ENCODE measurements at regions not wholly inside any gene's neighbourhood (a gene's known extent, or its start where the extent isn't known, plus 50 kb on each side); places are given as distances from the start of the nearest gene placed in this dataset.

- Histone ChIP-seq H3K4me1 (no peaks in the 10 kb centered on the region), H3K4me3 (no peak overlapping the region), H3K9me3 (no peaks in the 10 kb centered on the region), H3K36me3 (no peaks in the 10 kb centered on the region), H3K27ac (peak overlapping the region; percentile 62 to 73), H3K27me3 (no peaks in the 10 kb centered on the region)
- TF ChIP-seq POLR2A (IDR thresholded peaks at IDR 0.05) (no peak), CTCF (IDR thresholded peaks at IDR 0.05) (no peak)
- intact Hi-C loops (cut with DNase I; ENCODE audit: low total_unique reads): no loop called here
- DNase-seq: peak; percentile 75 to 83
Measured at GRCh38 chr15:99476413-99477222, 89.2 kb upstream of the MEF2A start.

- Histone ChIP-seq H3K4me1 (no peaks in the 10 kb centered on the region), H3K4me3 (no peak overlapping the region), H3K9me3 (no peaks in the 10 kb centered on the region), H3K36me3 (no peaks in the 10 kb centered on the region), H3K27me3 (no peaks in the 10 kb centered on the region), H3K27ac (peak overlapping the region; percentile 62 to 73)
- intact Hi-C loops (cut with DNase I; ENCODE audit: low total_unique reads): no loop called here
- TF ChIP-seq POLR2A (IDR thresholded peaks at IDR 0.05): no peak
- no peak for DNase-seq
Measured at GRCh38 chr15:99477791-99478471, 87.9 kb upstream of the MEF2A start.

- intact Hi-C loops (cut with DNase I; ENCODE audit: low total_unique reads): no loop called here
- Histone ChIP-seq H3K4me1 (no peaks in the 10 kb centered on the region), H3K9me3 (no peaks in the 10 kb centered on the region), H3K4me3 (no peak overlapping the region), H3K36me3 (no peaks in the 10 kb centered on the region), H3K27ac (no peak overlapping the region), H3K27me3 (no peaks in the 10 kb centered on the region)
- no peak for TF ChIP-seq POLR2A (IDR thresholded peaks at IDR 0.05)
- TF ChIP-seq CTCF (IDR thresholded peaks at IDR 0.05): no peak
- no peak for DNase-seq
Measured at GRCh38 chr15:99478977-99479376, 86.8 kb upstream of the MEF2A start.

GRCh38 chr15:99480016-99480810 lies 85.6 kb upstream of the MEF2A start:
- no peaks in the 10 kb centered on the region for H3K36me3 ChIP-seq
- TF ChIP-seq CTCF (IDR thresholded peaks at IDR 0.05) (no peak), POLR2A (IDR thresholded peaks at IDR 0.05) (no peak)
- no peak for DNase-seq
- H3K4me3 ChIP-seq: no peak overlapping the region
- H3K9me3 ChIP-seq: no peaks in the 10 kb centered on the region
- no peak overlapping the region for H3K27ac ChIP-seq
- H3K27me3 ChIP-seq: no peaks in the 10 kb centered on the region
- no peaks in the 10 kb centered on the region for H3K4me1 ChIP-seq
- intact Hi-C loops (cut with DNase I; ENCODE audit: low total_unique reads): no loop called here

GRCh38 chr15:99481113-99481950 lies 84.5 kb upstream of the MEF2A start:
- no peak for TF ChIP-seq POLR2A (IDR thresholded peaks at IDR 0.05)
- no peak for TF ChIP-seq CTCF (IDR thresholded peaks at IDR 0.05)
- Histone ChIP-seq H3K4me1 (no peaks in the 10 kb centered on the region), H3K9me3 (no peaks in the 10 kb centered on the region), H3K4me3 (no peak overlapping the region), H3K27ac (no peak overlapping the region), H3K36me3 (no peaks in the 10 kb centered on the region), H3K27me3 (no peaks in the 10 kb centered on the region)
- intact Hi-C loops (cut with DNase I; ENCODE audit: low total_unique reads): no loop called here
- DNase-seq: no peak

Data from uterus (tissue), 3 donors.